GM18867 (cell line): ENCODE measurements at regions not wholly inside any gene's neighbourhood (a gene's known extent, or its start where the extent isn't known, plus 50 kb on each side); places are given as distances from the start of the nearest gene placed in this dataset.

Experiments
- ATAC-seq: cut with Tn5 transposase; IDR thresholded peaks from one replicate; pipeline ENCODE4 v1.9.1; 2021; ENCODE audit warnings: mild to moderate bottlenecking, moderate library complexity; ENCODE audit not compliant: unreplicated experiment

- no peak for ATAC-seq
Measured at GRCh38 chr16:17691106-17691898, 220.5 kb upstream of the XYLT1 start.

DNA sequence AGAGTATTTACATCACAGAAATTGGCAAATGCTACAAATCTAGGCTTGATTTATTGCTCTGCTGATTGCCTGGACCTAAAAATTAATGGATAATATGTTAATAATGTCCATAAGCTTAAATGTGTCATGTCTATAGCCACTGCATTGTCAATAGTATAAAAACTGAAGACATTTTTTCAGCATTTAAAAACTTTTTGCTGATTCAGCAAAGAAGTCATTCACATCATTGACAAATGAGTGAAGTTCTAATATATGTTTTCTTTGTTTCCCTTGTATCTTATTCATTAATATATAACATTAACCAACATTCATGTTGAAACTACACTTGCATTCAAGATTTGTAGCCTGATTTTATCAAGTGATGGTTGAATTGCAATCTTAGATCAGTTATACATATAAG, 214.7 kb upstream of the XYLT1 start:
- no peak for ATAC-seq

DNA sequence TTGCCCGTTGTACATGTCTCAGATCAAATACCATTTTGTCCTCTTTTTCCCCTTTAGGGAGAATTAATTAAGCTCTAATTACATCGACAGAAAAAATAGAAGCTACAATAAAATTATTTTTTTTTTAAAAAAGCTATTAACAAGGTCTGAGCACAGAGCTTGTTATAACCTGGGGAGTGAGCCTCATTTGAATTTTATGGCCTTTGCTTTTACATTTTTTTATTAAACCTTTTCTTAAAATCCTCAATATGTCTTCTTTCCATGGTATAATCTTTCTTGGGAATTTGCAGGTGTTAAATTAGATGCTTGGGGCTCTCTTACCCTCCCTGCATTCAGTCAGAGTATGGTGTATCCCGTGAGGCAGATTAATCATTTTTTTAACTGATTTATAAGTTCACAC, 212.5 kb upstream of the XYLT1 start:
- ATAC-seq = no peak

DNA sequence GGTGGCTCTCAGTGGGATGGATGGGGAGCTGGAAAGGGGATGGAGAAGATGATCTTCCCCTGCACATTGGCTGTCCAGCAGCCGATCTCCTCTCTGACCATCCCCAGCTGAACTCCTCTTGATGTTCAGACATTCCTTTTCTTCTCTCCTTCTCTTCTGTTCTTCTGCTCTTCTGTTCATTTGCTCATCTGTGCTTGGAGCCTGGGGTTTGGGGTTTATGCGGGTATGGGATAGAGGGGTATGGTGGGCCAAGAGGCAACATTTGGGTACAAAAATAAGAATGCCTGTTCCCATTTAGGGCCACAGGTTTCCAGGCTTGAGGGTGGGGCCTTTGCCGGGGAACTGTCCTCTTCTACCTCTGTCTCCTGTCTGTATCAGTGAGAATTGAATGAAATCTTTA, 205.4 kb upstream of the XYLT1 start:
- no peak for ATAC-seq

- ATAC-seq = no peak
Measured at GRCh38 chr16:17668386-17668785, 197.6 kb upstream of the XYLT1 start.

DNA sequence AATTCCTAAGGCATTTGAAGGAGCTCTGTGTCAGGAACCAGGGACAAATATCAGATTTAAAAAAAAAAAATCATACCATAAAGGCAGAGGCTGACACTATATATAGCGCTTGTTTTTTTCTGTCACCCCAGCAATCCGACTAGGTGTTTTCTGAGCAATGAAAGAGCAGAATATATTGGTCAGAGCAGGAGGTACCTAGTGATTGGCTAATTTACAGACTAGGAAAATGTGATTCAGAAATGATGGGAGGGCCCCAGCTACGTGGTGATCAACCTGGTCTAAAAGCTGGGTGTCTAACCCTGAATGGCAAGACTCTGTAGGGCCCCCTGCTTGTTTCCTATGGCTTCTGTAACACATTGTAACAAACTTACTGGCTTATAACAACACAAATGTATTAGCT, 195.5 kb upstream of the XYLT1 start:
- no peak for ATAC-seq

- no peak for ATAC-seq
Measured at GRCh38 chr16:17658881-17659280, 188.1 kb upstream of the XYLT1 start.

- no peak for ATAC-seq
Measured at GRCh38 chr16:17657045-17657444, 186.3 kb upstream of the XYLT1 start.

GRCh38 chr16:17654571-17654970, 183.8 kb upstream of the XYLT1 start:
- ATAC-seq = no peak

DNA sequence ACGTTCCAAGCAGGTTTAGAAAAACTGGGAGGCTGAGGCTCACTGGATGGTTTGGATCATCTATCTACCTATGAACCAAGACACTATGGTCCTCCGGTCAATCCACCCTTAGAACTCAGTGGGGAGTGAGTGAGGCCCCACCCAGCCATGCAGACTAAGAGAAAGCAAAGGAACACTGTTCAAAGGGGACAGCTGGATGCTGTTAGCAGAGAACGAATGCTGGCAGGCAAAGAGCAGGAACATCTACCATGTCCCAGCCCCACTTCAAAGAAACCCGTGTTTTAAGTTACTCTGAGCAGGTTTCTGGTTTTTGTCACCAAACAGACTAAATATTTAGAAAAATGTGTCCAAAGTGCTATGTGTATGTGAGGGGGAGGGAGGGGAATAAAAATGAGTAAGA, 183.4 kb upstream of the XYLT1 start:
- no peak for ATAC-seq

DNA sequence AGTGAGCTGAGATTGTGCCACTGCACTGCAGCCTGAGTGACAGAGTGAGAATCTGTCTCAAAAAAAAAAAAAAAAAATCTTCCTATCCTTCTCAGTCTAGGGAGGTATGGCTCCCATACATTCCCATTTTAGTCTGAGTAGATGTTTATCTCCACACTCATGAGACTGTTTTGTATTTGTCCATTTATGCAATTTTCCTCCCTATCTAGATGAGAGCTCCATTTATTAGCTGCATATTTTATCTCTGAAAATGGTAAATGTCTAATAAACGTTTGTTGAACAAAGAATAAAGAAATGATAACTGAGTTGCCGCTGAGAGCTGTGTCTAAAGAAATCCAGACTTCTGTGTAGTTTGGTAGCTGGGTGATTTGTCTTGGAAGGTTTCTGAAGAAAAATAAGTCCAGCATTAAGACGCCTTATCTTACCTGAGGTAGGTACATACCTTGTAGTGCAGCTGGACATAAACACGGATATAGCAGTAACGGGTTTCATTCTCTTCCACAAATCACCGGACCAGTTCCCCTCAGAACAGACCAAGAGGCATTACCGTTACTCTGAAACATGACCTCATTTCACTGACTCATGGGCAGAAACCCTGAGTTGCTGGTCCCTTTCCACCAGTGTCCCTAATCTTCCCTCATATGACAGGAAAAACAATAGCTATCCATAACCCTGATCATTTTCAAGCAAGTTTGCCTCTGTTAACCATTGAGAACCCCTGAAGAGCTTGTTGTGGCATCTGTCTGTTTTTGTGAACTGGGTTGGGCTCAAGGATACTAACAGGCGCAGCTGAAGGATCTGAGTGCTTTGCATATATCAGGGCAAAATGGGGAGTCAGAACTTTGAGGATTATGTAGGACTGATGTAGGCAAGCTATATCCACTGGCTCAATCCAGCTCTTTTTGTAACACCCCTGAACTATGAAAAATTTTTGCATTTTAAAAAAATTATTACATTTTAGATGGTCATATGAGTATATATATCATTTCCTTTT, 177.4 kb upstream of the XYLT1 start:
- ATAC-seq = no peak

GRCh38 chr16:17643935-17644334, 173.2 kb upstream of the XYLT1 start:
- ATAC-seq = no peak

GRCh38 chr16:17641990-17642389, 171.2 kb upstream of the XYLT1 start:
- no peak for ATAC-seq

GRCh38 chr16:17638134-17638533, 167.4 kb upstream of the XYLT1 start:
- no peak for ATAC-seq

- no peak for ATAC-seq
Measured at GRCh38 chr16:17635183-17635582, 164.4 kb upstream of the XYLT1 start.

GRCh38 chr16:17633181-17633951, 162.6 kb upstream of the XYLT1 start:
- no peak for ATAC-seq

DNA sequence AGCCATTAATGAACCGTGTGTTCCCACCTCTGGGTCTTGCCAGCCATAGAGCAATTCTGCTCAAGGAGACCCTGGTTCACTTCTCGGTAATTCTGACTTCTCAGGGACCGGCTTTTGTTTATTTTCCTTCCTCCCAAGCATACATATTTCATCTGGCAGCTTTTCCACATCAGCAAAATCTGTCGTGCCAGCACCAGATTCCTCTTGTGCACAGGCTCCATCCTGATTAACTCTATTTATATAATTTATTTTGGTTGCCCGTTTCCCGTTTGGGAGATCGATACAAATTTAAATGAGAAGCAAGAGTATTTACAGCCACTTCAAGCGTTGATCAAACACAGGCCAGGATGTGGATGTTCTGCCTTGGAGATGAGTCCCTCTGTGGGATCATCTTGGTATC, 161.9 kb upstream of the XYLT1 start:
- no peak for ATAC-seq

- no peak for ATAC-seq
Measured at GRCh38 chr16:17629936-17630335, 159.2 kb upstream of the XYLT1 start.

DNA sequence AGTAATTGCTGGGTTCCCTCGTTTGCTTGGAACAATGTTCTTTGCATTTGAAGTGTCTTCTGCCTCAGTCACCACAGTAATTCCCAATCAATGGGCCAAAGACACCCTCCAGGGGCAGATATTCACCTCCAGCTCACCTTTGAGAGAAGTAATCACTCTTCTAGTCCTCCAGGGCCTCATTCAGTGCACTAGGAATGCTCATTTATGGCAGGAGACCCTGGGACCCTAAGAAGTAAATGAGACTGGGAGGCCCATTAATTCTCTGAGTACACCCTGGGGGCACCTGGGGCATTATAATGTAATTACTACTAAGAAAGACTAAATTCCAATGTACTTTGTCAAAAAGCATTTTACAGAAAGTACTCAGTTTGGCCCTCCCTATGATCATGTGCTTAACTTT, 158.2 kb upstream of the XYLT1 start:
- no peak for ATAC-seq

GRCh38 chr16:17622366-17622765, 151.6 kb upstream of the XYLT1 start:
- ATAC-seq = no peak

DNA sequence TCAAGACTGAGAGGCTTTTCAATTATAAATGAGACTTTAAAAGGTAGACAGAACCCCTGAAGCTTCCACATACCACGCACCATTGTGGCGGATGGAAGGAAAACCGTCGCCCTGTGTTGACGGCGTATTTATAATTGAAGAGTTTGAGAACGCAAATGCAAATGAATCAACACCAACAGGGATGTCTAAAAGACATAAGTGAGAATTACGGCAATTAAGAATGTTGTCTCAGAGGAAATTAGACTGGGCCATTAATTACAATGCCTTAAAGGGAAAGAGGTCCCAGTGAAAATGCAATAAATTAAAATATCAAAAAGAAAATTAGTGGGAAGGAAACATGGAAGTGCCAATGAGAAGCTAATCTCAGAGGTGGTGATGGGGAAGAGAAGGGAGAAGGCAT, 148.5 kb upstream of the XYLT1 start:
- no peak for ATAC-seq
